Left renal cortex interstitium (tissue), 4 donors: ENCODE measurements at regions not wholly inside any gene's neighbourhood (a gene's known extent, or its start where the extent isn't known, plus 50 kb on each side); places are given as distances from the start of the nearest gene placed in this dataset.

Source experiments
- DNase-seq, 4 donors: peaks; one replicate each; pipeline ENCODE4 v3.0.0-alpha.2; 2013; ENCODE audit warnings: low read depth in 4 of 4, low spot score in 2 of 4, missing footprints in 1 of 4

- no peak for DNase-seq
Observed at GRCh38 chr2:129330504-129330903, 649.0 kb upstream of the RAB6C start.

- no peak for DNase-seq
Observed at GRCh38 chr2:129331638-129332037, 647.8 kb upstream of the RAB6C start.

GRCh38 chr2:129334128-129334527, 645.3 kb upstream of the RAB6C start:
- no peak for DNase-seq

- no peak for DNase-seq
Observed at GRCh38 chr2:129334696-129335410, 644.6 kb upstream of the RAB6C start.

GRCh38 chr2:129336276-129336675, 643.2 kb upstream of the RAB6C start:
- DNase-seq, result no peak

- DNase-seq, result no peak
Observed at GRCh38 chr2:129337076-129337475, 642.4 kb upstream of the RAB6C start.

- DNase-seq, result no peak
Observed at GRCh38 chr2:129345540-129345939, 633.9 kb upstream of the RAB6C start.

- DNase-seq, result no peak
Observed at GRCh38 chr2:129347486-129348217, 631.8 kb upstream of the RAB6C start.

- no peak for DNase-seq
Observed at GRCh38 chr2:129354631-129355030, 624.8 kb upstream of the RAB6C start.

GRCh38 chr2:129361688-129362087, 617.8 kb upstream of the RAB6C start:
- DNase-seq, result no peak

GRCh38 chr2:129366263-129366662, 613.2 kb upstream of the RAB6C start:
- DNase-seq, result no peak

GRCh38 chr2:129367107-129367506, 612.4 kb upstream of the RAB6C start:
- DNase-seq, result no peak

GRCh38 chr2:129369437-129369836, 610.0 kb upstream of the RAB6C start:
- DNase-seq, result no peak

GRCh38 chr2:129374452-129374851, 605.0 kb upstream of the RAB6C start:
- DNase-seq, result no peak

GRCh38 chr2:129375632-129376425, 603.6 kb upstream of the RAB6C start:
- no peak for DNase-seq

- DNase-seq, result no peak
Observed at GRCh38 chr2:129376426-129377077, 602.9 kb upstream of the RAB6C start.

- no peak for DNase-seq
Observed at GRCh38 chr2:129377078-129377469, 602.4 kb upstream of the RAB6C start.

GRCh38 chr2:129378186-129378585, 601.3 kb upstream of the RAB6C start:
- DNase-seq, result no peak

- no peak for DNase-seq
Observed at GRCh38 chr2:129379411-129379810, 600.1 kb upstream of the RAB6C start.

- no peak for DNase-seq
Observed at GRCh38 chr2:129381789-129382188, 597.7 kb upstream of the RAB6C start.

GRCh38 chr2:129388870-129389269, 590.6 kb upstream of the RAB6C start:
- DNase-seq, result no peak
